CD4-positive, alpha-beta T cell treated with Interleukin-12 subunit alpha and Interleukin-12 subunit beta, for 1 hour (primary cell): ENCODE measurements at regions not wholly inside any gene's neighbourhood (a gene's known extent, or its start where the extent isn't known, plus 50 kb on each side); places are given as distances from the start of the nearest gene placed in this dataset.
"Not testable (repeated sequence)": the region's sequence is repeated elsewhere in the genome, so short reads cannot be mapped to it uniquely, and the experiment has no call there.

Experiments
- DNase-seq: peaks from one replicate; pipeline ENCODE4 v3.0.0-alpha.2; 2020

DNA sequence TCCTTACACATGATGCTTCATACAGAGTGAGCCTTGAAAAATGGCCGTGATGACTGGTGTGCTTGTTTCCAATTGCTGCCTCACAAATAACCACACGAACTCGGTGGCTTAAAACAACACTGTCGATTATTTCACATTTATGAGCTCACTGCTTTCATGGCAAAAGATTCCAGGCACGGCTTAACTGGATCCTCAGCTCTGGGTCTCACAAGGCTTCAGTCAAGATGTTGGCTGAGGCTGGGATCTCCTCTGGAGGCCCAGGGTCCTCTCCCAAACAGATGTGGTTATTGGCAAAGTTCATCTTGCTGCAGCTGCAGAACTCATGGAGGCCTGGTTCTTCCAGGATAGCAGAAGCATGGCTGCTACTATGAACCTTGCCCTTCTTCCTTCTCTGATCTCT is 144.6 kb downstream of the TFAP2C start:
- no peak for DNase-seq

DNA sequence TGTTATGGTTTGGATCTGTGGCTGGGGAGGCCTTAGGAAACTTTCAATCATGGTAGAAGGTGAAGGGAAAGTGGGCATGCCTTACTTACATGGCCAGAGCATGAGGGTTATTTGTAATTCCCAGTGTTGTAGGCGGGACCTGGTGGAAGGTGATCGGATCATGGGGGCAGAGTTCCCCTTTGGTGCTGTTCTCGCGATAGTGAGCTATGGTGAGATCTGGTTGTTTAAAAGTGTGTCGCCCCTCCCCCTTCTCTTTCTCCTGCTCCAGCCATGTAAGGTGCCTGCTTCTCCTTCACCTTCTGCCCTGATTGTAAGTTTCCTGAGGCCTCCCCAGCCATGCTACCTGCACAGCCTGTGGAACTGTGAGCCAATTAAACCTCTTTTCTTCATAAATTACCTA is 145.8 kb downstream of the TFAP2C start:
- DNase-seq: no peak

DNA sequence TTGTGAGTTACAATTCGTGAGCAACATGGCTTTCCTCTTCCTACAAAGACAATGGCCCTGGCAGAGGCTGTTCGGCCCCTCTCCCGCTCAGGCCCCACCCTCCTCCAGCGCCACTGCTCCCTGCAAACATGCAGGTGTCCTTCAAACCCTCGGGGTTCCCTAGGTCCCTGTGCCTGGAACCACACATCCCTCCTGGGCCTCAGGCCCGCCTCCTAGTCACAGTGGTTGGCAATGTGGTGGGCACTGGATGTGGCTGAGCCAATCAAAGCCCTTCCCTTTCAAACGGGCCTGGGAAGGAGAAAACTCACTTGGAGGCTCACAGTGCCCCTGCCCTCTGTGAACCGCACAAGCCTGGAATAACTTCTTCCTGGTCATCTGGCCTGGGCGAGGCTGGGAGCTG is 147.2 kb downstream of the TFAP2C start:
- no peak for DNase-seq

DNA sequence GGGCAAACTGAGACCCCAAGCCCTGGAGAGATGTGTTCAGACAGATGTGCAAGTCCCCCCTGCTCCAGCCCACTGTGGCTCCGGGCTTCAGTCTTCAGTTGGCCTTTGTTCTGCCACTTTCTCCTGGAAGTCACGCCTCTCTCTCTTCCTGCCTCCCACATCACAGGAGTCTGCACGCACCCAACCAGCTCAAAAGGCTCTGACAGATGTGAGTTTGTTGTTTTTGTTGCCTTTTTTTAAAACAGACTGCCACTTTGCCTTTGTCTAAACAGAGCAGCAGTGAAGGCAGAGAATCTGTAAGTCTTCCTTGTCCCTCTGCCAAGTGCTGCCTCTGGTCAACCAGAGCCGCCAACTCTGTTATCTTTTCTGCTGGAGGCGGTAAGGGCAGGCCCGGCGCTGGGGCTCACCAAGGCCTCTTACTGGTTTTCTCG is 149.7 kb downstream of the TFAP2C start:
- no peak for DNase-seq

DNA sequence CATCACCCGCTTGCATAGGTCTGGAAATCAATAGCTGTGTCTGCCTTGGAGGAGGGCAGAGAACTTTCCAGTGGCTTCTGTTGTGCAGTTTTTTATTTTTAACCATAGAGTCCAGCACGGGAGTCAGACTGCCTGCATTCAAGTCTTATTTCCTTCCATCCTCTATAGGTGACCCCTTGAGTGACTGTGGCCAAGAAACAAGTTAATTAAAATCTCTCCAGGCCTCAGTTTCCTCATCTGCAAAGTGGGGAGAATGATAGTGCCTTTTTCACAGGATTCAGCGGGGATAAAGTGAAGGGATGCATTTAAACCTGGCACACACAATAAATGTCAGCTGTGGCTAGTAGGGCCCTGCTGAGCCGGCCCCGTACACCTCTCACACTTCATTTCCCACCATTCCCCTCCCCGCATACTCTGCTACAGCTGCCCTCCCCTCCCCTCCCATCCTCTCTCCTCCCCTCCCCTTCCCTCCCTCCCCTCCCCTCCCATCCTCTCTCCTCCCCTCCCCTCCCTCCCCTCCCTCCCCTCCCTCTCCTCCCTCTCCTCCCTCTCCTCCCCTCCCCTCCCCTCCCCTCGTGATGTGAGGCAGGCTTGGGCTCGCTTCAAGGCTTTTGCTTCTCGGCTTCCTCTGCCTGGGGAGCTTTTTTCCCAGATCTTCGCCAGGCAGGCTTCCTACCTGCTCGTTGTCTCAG is 150.5 kb downstream of the TFAP2C start:
- no peak for DNase-seq

DNA sequence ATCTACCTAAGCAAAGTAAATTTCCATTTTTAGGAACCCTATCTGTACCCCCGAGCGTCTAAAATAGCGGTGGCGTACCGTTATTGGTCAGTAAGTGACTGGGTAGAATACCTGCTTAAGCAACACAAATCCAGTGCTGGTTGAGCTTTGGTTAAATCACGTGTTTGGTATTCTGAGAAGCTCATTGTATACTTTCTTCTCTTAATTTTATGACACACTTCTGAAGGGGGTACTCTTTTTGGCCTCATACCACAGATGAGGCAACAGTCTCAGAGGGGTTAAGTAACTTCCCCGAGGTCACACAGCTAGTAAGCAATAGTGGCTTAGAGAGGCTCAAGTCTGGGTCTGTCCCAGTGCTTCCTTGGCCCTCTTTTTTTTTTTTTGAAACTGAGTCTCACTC is 151.2 kb downstream of the TFAP2C start:
- no peak for DNase-seq

DNA sequence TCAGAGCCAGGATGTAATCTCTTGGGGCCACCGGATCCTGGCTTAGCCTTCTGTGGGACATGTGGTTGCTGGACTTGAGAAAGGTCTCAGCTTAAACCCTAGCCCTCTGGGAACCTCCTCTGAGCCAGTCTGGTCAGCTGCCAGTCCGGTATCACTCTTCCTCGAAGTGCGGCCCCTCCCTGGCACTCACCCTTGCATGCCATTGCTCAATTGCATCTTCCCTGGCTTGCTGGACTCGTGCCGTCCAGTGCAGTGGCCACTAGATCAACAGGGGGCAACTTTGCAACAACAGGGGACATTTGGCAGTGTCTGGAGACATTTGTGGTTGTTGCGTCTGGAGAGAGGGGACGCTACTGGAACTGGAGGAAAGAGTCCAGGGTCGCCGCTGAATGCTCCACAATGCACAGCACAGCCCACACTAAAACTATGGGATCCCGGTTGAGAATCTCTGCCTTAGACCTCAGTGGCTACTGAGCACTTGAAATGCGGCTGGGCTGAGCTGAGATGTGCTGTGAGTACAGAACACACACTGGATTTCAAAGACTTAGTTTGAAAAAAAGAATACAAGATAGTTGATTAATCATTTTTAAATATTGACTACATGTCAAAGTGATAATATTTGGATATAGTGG is 152.1 kb downstream of the TFAP2C start:
- DNase-seq: no peak

DNA sequence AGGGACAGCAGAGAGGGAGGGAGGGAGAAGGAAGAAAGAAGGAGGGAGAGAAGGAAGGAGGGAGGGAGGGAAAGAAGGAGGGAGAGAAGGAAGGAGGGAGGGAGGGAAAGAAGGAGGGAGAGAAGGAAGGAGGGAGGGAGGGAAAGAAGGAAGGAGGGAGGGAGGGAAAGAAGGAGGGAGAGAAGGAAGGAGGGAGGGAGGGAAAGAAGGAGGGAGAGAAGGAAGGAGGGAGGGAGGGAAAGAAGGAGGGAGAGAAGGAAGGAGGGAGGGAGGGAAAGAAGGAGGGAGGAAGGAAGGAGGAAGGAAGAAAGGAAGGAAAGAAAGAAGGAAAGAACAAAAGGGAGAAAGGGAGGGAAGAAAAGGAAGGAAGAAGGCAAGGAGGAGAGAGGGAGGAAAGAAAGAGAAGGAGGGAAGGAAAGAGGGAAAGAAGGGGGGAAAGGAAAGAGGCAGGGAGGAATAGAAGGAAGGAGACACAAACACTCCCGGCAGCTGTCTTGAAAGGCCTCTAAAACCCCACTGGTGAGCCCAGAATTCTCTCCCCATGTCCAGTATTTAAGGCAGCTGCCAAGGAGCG is 153.0 kb downstream of the TFAP2C start:
- DNase-seq: not testable (repeated sequence)

DNA sequence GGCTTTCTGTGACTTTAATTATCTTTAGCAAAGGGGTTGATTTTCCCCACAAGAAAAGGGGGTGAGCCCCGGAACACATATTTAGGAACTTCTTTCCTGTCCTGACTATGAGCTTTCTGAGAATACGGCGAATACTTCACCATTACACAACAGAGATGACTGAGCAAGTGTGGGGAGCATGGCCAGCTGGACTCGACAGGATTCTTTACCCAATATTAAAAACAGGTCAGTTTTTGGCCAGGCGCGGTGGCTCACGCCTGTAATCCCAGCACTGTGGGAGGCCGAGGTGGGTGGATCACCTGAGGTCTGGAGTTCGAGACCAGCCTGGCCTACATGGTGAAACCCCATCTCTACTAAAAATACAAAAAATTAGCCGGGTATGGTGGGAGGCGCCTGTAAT is 153.7 kb downstream of the TFAP2C start:
- DNase-seq: not testable (repeated sequence)

DNA sequence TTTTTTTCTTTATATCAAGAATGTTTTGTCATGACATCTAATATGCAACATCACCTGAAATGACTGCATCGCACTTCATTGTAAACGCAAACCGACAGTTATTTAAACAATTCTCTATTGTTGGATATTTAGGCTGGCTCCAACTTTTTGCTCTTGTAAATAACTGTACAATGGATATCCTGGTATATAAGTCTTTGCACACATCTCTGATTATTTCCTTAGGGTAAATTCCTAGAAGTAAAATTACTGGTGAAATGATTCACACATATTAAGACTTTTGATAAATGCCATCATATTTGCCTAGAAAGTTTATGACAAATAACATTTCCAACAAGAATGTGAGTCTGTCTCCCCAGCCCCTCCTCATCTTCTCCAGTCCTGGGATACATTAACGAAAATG is 154.7 kb downstream of the TFAP2C start:
- DNase-seq: no peak

DNA sequence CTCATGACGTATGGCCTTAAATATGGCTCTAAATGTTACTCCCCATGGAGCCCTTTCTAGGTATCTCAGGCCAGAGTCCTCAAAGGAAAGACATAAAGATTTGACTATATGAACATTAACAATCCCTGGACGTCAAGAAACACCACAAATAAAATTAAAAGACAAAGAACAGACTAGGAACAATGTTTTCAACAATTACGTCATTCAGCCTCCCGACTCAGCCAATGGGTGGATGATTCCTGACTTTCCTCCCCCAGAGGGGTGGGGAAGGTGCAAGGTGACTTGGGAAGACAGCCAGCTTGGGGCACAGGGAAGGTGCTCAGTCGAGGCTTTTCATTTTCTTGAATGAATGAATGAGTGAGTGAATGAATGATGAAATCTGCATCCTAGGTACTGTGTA is 157.4 kb downstream of the TFAP2C start:
- no peak for DNase-seq

DNA sequence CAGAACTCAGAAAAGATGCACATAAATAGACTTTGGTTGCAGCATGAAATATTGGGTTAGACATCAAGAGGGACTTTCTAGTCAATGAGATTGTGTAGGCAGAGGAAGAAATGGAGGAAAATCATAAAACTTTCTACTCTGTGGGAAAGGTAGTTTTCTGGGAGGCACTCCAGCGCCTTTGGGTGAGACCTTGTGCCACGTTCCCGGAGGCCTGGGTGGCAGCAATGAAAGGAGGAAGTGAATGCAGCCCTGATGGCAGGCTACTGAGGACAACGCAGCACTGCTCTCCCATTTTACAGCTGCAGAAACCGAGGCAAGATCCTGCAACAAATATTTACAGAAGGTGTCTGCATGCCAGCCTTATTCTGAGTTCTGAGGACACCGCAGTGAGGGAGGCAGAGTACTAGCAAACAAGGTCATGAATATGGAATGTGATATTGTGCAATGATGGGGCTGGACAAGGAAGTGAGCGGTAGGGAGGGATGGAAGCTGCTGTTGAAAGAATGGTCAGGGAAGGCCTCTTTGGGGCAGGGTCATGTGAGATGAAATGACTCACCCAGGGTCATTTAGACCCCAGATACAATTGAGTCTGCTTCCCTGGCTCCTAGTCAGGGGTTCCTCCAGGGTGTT is 159.1 kb downstream of the TFAP2C start:
- no peak for DNase-seq

DNA sequence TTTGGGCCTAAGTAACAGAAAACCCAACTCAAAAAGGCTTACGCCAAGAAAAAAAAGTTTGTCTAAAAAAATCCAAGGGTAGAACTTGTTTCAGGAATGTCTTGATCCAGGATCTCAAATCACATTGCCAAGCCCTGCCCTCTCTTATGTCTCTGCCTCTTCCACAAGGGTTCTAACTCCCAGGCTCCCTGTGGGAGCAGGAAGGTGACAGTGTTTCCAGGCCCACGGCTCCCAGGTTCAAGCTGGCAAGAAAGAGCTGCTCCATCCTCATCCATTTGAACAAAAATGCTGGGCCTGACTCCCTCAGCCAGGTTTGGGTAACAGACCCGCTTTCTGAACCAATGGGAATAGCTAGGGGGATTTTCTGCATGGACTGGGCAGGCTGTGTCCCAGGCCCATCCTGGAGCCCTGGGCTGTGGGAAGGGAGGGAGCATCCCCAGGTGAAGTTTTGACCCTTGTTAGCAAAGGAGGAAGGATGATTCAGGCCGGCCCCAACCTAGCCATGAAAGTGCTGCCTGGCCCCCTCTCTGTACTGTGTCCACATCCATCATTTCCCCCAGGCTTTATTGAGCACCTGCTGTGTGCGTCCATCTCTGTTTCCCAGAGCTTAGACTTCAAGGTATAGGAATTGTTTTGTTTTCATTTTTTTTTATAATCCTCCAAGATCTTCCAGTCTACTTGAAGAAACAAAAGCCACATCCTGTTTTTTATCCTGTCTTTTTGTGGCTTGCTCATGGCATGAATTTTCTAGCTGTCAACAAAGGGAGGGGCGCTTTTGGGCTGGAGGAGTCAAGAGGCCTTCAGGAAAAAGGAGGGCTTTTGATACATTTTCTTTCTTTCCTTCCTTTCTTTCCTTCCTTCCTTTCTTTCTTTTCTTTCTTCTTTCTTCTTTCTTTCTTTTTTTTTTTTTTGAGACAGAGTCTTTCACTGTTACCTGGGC is 159.8 kb downstream of the TFAP2C start:
- no peak for DNase-seq

DNA sequence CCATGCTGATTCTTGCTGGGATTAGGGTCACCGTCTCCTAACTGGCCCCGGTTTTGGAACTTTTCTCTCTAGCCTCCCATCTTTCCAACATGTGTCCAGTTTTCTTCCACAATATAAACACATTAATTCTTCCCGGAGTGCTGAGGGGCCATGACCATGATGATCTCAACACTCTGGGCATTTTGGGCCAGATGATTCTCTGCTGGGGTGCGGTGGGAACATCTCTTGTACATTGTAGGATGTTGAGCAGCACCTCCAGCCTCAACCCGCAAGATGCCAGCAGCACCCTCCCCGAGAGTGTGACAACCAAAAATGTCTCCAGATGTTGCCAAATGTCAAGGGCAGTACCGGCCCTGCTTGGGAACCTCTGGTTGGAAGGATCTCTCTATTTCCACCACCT is 164.8 kb downstream of the TFAP2C start:
- no peak for DNase-seq

DNA sequence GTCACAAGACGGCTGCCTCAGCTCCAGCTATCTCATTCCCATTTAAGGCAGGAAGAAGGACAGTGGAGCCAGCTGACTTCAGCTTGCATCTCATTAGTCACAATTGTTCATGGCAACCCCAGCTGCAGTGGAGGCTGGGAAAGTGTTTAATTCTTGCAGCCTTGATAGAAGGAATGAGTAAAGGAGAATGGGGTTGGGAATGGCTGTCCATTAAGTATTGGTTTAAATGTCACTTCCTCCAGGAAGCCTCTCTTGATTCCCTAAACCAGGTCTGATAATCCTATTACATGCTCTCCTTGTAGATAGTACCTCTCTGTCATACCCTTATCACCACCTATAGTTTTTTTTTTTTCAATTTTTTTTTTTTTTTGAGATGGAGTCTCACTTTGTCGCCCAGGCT is 166.4 kb downstream of the TFAP2C start:
- DNase-seq: no peak

DNA sequence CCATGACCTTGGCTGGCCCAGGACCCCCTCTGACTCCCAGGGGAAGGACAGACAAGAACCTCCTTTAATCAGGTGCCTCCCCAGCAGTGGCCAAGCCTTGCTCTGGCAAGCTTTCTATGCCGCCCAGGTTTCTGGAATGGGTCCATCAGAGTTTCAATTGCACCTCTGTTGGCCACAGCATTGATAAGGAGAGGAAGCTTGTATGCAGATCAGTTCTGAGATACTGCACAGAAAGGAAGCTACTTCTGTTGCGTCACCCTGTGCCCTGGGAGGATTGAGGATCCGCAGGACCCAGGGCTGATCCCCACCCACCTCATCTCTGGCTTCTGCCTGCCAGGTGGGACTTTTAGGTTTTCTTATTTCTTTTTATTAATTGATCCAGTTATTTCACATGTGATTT is 167.2 kb downstream of the TFAP2C start:
- no peak for DNase-seq

DNA sequence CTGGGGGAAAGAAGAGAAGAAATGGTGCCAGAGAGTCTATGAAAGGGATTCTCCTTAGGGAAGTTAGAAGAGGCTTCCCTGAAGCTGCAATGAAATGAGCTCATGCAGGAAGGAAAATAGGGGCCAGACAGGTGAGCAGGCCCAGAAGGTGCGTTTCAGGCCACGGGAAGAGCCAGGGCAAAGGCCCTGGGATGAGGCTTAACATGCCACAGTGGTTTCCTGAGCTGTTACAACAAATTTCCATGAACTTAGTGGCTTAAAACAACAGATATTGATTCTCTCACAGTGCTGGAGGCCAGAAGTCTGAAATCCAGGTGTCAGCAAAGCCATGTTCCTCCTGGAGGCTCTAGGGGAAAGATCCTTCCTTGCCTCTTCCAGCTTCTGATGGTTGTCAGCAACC is 167.9 kb downstream of the TFAP2C start:
- DNase-seq: no peak

DNA sequence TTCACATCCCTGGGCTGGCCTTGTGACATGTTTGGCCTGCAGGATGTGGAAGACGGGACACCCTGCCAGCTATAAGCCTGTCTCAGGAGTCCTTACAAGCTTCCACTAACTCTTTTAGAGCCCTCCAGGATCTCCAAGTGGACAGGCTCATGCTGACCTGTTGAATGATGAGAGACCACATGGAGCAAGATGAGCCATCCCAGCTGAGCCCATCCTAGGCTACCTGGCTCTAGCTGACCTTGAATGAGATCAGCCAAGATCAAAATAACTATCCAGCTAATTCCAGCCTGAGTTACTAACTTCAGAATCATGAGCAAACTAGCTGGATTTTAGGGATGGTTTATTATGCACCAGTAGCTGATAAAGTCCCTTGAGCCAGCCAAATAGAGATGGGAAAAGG is 169.5 kb downstream of the TFAP2C start:
- no peak for DNase-seq

DNA sequence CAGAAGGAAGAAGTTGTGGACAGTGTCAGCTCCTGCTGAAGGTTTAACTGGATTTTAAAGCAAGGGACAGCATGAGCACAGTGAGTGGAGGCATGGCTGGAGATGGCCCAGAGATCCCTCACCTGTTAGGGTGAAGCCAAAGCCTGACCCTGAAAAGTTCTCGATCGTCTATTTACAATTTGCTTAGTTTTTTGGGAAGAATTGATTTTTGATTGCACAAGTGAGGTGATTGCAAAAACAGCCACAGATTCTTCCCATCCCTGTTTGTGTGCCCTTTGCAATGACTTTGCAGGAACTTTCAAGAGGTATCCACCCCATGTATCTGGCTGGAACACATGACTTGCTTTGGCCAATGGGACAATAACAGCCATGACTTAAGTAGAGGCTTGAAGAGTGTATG is 170.1 kb downstream of the TFAP2C start:
- no peak for DNase-seq

DNA sequence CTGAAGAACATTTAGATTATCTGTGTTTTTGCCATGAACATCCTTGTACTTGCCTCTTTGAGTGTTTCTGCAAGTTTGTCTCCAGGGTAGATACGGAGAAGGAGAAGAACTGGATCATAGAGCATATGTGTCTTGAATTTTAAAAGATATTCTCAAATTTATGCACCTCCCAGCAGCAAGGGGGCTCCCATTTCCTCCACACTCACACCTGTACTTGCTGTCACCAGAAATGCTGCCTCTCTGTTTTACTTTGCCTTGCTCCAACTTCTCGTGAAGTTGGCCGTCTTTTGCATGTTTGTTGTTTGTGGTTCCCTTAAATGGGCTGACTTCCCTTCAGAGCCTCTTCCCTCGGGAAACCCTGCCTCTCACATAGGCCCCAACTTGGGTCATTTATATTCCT is 171.0 kb downstream of the TFAP2C start:
- DNase-seq: no peak

DNA sequence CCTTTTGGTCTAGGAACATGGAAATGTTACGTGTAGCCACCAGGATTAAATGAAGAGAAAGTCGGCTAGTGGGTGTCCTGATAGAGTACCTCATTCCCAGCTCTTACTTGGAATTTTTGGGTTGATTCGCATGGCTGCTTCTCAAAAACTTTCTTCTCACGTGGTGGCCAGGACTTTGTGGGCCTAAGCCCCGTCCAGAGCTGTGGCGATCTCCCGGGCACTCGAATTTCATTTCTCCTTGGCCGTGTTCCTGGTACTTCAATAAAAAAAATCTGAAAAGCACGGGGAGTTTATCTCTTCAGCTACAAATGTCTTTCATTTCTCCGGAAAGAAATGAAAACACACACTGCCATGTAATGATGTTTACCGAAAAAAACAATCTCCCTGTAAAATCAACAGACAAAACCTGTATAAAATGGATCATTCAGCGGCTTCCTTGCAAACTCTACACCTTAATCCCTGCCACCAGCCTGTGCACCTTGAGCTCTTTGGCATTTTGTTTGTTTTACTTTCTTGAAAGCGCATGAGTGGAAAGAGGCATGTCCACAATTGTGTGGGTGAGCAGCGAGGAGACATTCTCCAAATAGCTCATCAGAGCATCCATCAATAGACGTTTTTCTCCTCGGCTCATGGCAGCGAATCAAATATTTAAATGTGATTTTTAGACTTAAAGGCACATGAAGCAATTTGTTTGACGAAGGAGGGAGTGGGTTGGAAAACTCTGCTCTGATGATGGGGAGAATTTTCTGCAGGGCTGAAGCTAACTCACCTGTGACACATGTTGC is 173.1 kb downstream of the TFAP2C start:
- DNase-seq: no peak

DNA sequence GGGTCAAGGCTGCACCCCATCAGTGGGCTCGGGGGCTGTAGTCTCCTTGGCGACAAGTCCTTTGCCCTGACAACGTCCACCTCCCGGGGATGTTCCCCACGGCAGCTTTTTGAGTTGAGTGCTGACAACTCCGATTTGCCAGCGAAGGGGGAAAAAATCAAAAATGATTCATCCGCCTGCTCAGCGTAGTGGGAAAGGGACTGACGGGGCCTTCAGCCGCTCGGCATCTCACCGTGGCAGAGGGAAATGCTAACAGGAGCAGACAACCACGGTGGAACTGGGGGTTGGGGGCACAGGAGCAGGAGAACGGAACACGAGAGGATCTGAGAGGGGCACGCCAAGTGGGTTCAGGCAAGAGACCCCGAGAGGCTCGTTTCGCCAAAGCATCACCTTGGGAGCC is 173.7 kb downstream of the TFAP2C start:
- DNase-seq: no peak
